Heart right ventricle (tissue), 16 donors: ENCODE measurements at regions not wholly inside any gene's neighbourhood (a gene's known extent, or its start where the extent isn't known, plus 50 kb on each side); places are given as distances from the start of the nearest gene placed in this dataset.

Experiments
- ATAC-seq, 8 donors: fragments of 200-7000 bp; cut with Tn5 transposase; one replicate each; pipeline ENCODE4 v1.9.1; 2020; ENCODE audit warnings: mild to moderate bottlenecking in 8 of 8, moderate library complexity in 8 of 8, moderate number of reproducible peaks in 1 of 8
- DNase-seq, 2 donors: peaks; one replicate each; pipeline ENCODE4 v3.0.0-alpha.2; 2020
- H3K27ac ChIP-seq, 10 donors: fragments of 200-600 bp; sonication (generic) in 2 of 10; one replicate each; pipeline versions ENCODE4 v1.5.0 to v1.8.0; 2020 to 2022; ENCODE audit warnings: mild to moderate bottlenecking in 3 of 10
- H3K27me3 ChIP-seq, 7 donors: fragments of 200-600 bp; one replicate each; pipeline ENCODE4 v1.8.0; 2021 to 2022; ENCODE audit warnings: mild to moderate bottlenecking in 2 of 7
- H3K36me3 ChIP-seq, 9 donors: fragments of 200-600 bp; sonication (generic) in 1 of 9; one replicate each; pipeline versions ENCODE4 v1.5.0 to v1.8.0; 2020 to 2022; ENCODE audit warnings: mild to moderate bottlenecking in 2 of 9
- H3K4me1 ChIP-seq, 9 donors: fragments of 200-600 bp; sonication (generic) in 1 of 9; one replicate each; pipeline versions ENCODE4 v1.5.0 to v1.8.0; 2020 to 2022; ENCODE audit warnings: mild to moderate bottlenecking in 4 of 9
- H3K4me3 ChIP-seq, 10 donors: fragments of 200-600 bp; sonication (generic) in 2 of 10; one replicate each; pipeline versions ENCODE4 v1.5.0 to v1.8.0; 2020 to 2022; ENCODE audit warnings: mild to moderate bottlenecking in 7 of 10, moderate library complexity in 2 of 10
- H3K9me3 ChIP-seq, 11 donors: fragments of 200-600 bp in 10 of 11; sonication (generic) in 2 of 11; one replicate each; pipeline versions ENCODE4 v1.5.0 to v1.8.0; 2013 to 2022; ENCODE audit warnings: mild to moderate bottlenecking in 2 of 11, control low read depth in 1 of 11, moderate library complexity in 1 of 11
- WGBS, 2 donors: extraction: QIAGEN DNeasy Blood & Tissue Kit; methylation state at CpG; one replicate each; pipeline ENCODE4 v1.1.7; 2013; ENCODE audit warnings: inconsistent platforms in 1 of 2; 5-methylcytosine and 5-hydroxymethylcytosine counted together
- intact Hi-C, 10 donors: fragments of 100-400 bp; cut with DNase I; formaldehyde crosslinking; loops; one replicate each; pipeline versions ENCODE4 v1.11.1 to v1.14.2; 2022
- TF ChIP-seq, protein P1 (sequence below), 9 donors: fragments of 200-600 bp; sonication (generic) in 2 of 9; IDR thresholded peaks; one replicate each; pipeline versions ENCODE4 v1.5.0 to v1.8.0; 2021 to 2022; ENCODE audit warnings: antibody characterized with exemption in 9 of 9, mild to moderate bottlenecking in 5 of 9, moderate library complexity in 1 of 9
- donor health status: Arrhythmogenic right ventricular cardiomyopathy.
- donor health status: ischemic (EF 13 %, LVEDD 7.1; RV severe dilation, severe dysfunction).
- donor health status: healthy with polysubstance abuse.
- donor health status: DM: no; HTN: yes; CAD: no.
- donor health status: DM: no; HTN: no; CAD: no.
- donor health status: ischemic (EF 25% LVEDD 6.9; RV normal size, moderate dysfunction).
- donor health status: ischemic (EF 25% LVEDD 5.7; RV mildly dilated, moderate dysfunction).
- donor health status: healthy.
- donor health status: DM: yes; HTN: yes; CAD: no.
- donor health status: Ischemic cardiomyopathy.
- donor health status: ischemic (EF 35%, LVEDD 5.7; RV mildly dilated, moderate dysfunction).
- donor health status: nonischemic (EF 11% LVEDD 7.7; RV severe dilation, severe dysfunction).
- donor health status: DM: yes; HTN: yes; CAD: no.
- donor health status: PGD.
- donor health status: ischemic (EF 29% LVEDD 5.4; RV normal size, mild dysfunction).
- donor health status: nonischemic (EF 23%, LVEDD 6.1; RV moderate dilation, normal function).

DNA sequence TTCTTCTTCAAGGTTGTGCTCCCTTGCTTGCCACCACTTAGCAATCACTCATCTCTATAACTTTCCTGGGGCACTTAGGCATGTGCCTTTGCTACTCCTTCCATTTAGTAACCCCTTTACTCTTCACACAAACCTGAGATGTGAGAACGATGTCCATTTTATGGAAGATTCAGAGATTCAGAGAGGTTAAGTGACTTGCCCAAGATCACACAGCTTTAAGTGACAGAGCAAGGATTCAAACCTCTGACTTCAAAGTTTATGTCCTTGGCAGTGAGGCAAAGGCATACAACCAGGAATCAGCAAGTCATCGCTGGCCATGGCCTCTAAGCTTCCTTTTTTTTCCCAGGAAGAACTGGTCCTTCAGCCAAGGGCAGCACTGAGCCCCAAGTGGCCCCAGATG, 56.0 kb upstream of the GALNT10 start:
- peaks cover 0 to 29% (median 9%) of the 10 kb centered on the region in 9 donors for H3K4me1 ChIP-seq
- no peaks in the 10 kb centered on the region for H3K36me3 ChIP-seq
- ATAC-seq: no peak
- TF ChIP-seq, protein P1, sequence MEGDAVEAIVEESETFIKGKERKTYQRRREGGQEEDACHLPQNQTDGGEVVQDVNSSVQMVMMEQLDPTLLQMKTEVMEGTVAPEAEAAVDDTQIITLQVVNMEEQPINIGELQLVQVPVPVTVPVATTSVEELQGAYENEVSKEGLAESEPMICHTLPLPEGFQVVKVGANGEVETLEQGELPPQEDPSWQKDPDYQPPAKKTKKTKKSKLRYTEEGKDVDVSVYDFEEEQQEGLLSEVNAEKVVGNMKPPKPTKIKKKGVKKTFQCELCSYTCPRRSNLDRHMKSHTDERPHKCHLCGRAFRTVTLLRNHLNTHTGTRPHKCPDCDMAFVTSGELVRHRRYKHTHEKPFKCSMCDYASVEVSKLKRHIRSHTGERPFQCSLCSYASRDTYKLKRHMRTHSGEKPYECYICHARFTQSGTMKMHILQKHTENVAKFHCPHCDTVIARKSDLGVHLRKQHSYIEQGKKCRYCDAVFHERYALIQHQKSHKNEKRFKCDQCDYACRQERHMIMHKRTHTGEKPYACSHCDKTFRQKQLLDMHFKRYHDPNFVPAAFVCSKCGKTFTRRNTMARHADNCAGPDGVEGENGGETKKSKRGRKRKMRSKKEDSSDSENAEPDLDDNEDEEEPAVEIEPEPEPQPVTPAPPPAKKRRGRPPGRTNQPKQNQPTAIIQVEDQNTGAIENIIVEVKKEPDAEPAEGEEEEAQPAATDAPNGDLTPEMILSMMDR (IDR thresholded peaks at IDR 0.05): no peak
- H3K9me3 ChIP-seq: no peaks in the 10 kb centered on the region
- intact Hi-C loops: no loop called here
- no peaks in the 10 kb centered on the region for H3K27me3 ChIP-seq
- DNase-seq: no peak
- no peak overlapping the region for H3K27ac ChIP-seq
- H3K4me3 ChIP-seq: no peak overlapping the region
- 88 to 90% methylated on average over 2 of the region's 2 CpGs for WGBS, 2 donors

- Histone ChIP-seq H3K4me3 (no peak overlapping the region), H3K27ac (no peak overlapping the region), H3K36me3 (no peaks in the 10 kb centered on the region), H3K9me3 (no peaks in the 10 kb centered on the region), H3K27me3 (no peaks in the 10 kb centered on the region), H3K4me1 (peaks cover 0 to 36% (median 9%) of the 10 kb centered on the region in 9 donors)
- TF ChIP-seq, protein P1 (IDR thresholded peaks at IDR 0.05): no peak
- DNase-seq (no peak), ATAC-seq (no peak)
- 83% methylated on average over 9 of the region's 9 CpGs for WGBS, 2 donors
- intact Hi-C loops: loop anchor here in 1 of 10 donors (5.0 kb wide), 1 partner anchor 33 kb away; no protein-coding TSS in a partner anchor
These were observed 55.3 kb upstream of the GALNT10 start for GRCh38 chr5:154135125-154135817.

GRCh38 chr5:154136141-154136540, 54.4 kb upstream of the GALNT10 start:
- Histone ChIP-seq H3K36me3 (no peaks in the 10 kb centered on the region), H3K9me3 (no peaks in the 10 kb centered on the region), H3K27me3 (no peaks in the 10 kb centered on the region), H3K4me1 (peaks cover 3 to 44% (median 10%) of the 10 kb centered on the region in 9 donors), H3K4me3 (no peak overlapping the region), H3K27ac (no peak overlapping the region)
- TF ChIP-seq, protein P1 (IDR thresholded peaks at IDR 0.05): no peak
- ATAC-seq (no peak), DNase-seq (no peak)
- 97 to 98% methylated on average over 5 of the region's 5 CpGs for WGBS, 2 donors
- intact Hi-C loops: loop anchor here in 1 of 10 donors (5.0 kb wide), 1 partner anchor 34 kb away; no protein-coding TSS in a partner anchor

GRCh38 chr5:154138701-154139100, 51.8 kb upstream of the GALNT10 start:
- Histone ChIP-seq H3K9me3 (no peaks in the 10 kb centered on the region), H3K27ac (peak overlapping the region; percentile 11 to 85 (median 56)), H3K4me3 (no peak overlapping the region), H3K27me3 (no peaks in the 10 kb centered on the region), H3K4me1 (peaks cover 6 to 59% (median 29%) of the 10 kb centered on the region in 9 donors), H3K36me3 (no peaks in the 10 kb centered on the region)
- WGBS, 2 donors: 22 to 39% methylated on average over 4 of the region's 4 CpGs
- intact Hi-C loops: loop anchor here in 1 of 10 donors (5.0 kb wide), 1 partner anchor 36 kb away; no protein-coding TSS in a partner anchor
- peak; percentile 62 to 74 for DNase-seq
- TF ChIP-seq, protein P1 (IDR thresholded peaks at IDR 0.05): no peak
- ATAC-seq: peak; percentile 81 to 96 (median 91)
